Stomach (tissue), 4 donors: ENCODE measurements at regions not wholly inside any gene's neighbourhood (a gene's known extent, or its start where the extent isn't known, plus 50 kb on each side); places are given as distances from the start of the nearest gene placed in this dataset.

Experiments used
- EP300 ChIP-seq: sonication (generic); formaldehyde crosslinking; IDR thresholded peaks from one replicate; pipeline ENCODE4 v1.6.1; 2017; ENCODE audit warnings: antibody characterized with exemption
- POLR2A ChIP-seq, 4 donors: fragments of 450-650 bp; IDR thresholded peaks; one replicate each; pipeline ENCODE4 v1.6.1; 2016; ENCODE audit warnings: antibody characterized with exemption in 4 of 4, control low read depth in 2 of 4, mild to moderate bottlenecking in 1 of 4, moderate library complexity in 1 of 4
- TF ChIP-seq, protein P1 (sequence below), 7 experiments: fragments of 450-650 bp in 4 of 7; fragments of 200-600 bp in 3 of 7; sonication (generic) in 3 of 7; IDR thresholded peaks; one replicate each; pipeline ENCODE4 v1.5.1; 2016 to 2019; ENCODE audit warnings: antibody characterized with exemption in 7 of 7, control low read depth in 2 of 7, mild to moderate bottlenecking in 1 of 7

DNA sequence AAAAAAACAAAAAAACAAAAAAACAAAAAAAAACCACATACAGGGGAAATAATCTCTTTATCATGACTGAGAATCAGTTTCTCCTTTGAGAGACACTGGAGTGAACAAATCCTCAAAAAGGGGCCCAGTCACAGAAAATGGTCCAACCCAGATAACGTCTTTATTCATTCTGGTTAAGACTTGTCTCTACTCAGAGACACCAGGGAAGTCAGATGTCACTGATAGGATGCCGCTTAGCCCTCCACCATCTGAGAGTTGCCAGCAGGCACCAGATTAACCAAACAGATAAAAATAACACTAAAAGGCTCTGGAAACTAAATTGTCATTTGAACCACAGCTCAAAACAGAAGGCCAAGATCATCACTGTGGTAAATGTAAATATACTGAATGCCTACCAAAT is 1163.4 kb upstream of the ATXN8OS start:
- no peak for TF ChIP-seq EP300
- TF ChIP-seq, protein P1, sequence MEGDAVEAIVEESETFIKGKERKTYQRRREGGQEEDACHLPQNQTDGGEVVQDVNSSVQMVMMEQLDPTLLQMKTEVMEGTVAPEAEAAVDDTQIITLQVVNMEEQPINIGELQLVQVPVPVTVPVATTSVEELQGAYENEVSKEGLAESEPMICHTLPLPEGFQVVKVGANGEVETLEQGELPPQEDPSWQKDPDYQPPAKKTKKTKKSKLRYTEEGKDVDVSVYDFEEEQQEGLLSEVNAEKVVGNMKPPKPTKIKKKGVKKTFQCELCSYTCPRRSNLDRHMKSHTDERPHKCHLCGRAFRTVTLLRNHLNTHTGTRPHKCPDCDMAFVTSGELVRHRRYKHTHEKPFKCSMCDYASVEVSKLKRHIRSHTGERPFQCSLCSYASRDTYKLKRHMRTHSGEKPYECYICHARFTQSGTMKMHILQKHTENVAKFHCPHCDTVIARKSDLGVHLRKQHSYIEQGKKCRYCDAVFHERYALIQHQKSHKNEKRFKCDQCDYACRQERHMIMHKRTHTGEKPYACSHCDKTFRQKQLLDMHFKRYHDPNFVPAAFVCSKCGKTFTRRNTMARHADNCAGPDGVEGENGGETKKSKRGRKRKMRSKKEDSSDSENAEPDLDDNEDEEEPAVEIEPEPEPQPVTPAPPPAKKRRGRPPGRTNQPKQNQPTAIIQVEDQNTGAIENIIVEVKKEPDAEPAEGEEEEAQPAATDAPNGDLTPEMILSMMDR (IDR thresholded peaks at IDR 0.05), result no peak
- TF ChIP-seq POLR2A (IDR thresholded peaks at IDR 0.05), result no peak
